GM19452 (cell line): ENCODE measurements at regions not wholly inside any gene's neighbourhood (a gene's known extent, or its start where the extent isn't known, plus 50 kb on each side); places are given as distances from the start of the nearest gene placed in this dataset.

Experiments
- ATAC-seq: cut with Tn5 transposase; IDR thresholded peaks from one replicate; pipeline ENCODE4 v1.9.1; 2021; ENCODE audit not compliant: unreplicated experiment

GRCh38 chr9:91039125-91039834 is 237.7 kb downstream of the SYK start:
- no peak for ATAC-seq

- ATAC-seq, result no peak
These were observed 238.2 kb downstream of the SYK start for GRCh38 chr9:91039835-91040140.

- ATAC-seq, result no peak
These were observed 239.0 kb downstream of the SYK start for GRCh38 chr9:91040371-91041215.

- no peak for ATAC-seq
These were observed 240.4 kb downstream of the SYK start for GRCh38 chr9:91042024-91042423.

GRCh38 chr9:91042541-91042940 is 240.9 kb downstream of the SYK start:
- ATAC-seq, result no peak

- no peak for ATAC-seq
These were observed 241.6 kb downstream of the SYK start for GRCh38 chr9:91043056-91043810.

GRCh38 chr9:91043811-91044175 is 242.2 kb downstream of the SYK start:
- no peak for ATAC-seq

- ATAC-seq, result no peak
These were observed 242.7 kb downstream of the SYK start for GRCh38 chr9:91044354-91044753.

GRCh38 chr9:91045041-91045440 is 243.4 kb downstream of the SYK start:
- ATAC-seq, result no peak

- ATAC-seq, result no peak
These were observed 245.9 kb downstream of the SYK start for GRCh38 chr9:91047529-91047928.

GRCh38 chr9:91047993-91048607 is 246.5 kb downstream of the SYK start:
- no peak for ATAC-seq

- no peak for ATAC-seq
These were observed 247.1 kb downstream of the SYK start for GRCh38 chr9:91048749-91049148.

GRCh38 chr9:91053824-91054223 is 252.2 kb downstream of the SYK start:
- ATAC-seq, result no peak

GRCh38 chr9:91055845-91056244 is 254.2 kb downstream of the SYK start:
- ATAC-seq, result no peak

GRCh38 chr9:91056486-91056885 is 254.9 kb downstream of the SYK start:
- no peak for ATAC-seq

- no peak for ATAC-seq
These were observed 255.3 kb downstream of the SYK start for GRCh38 chr9:91056917-91057316.

- ATAC-seq, result no peak
These were observed 258.1 kb downstream of the SYK start for GRCh38 chr9:91059713-91060112.

GRCh38 chr9:91060520-91061343 is 259.1 kb downstream of the SYK start:
- ATAC-seq, result no peak

- no peak for ATAC-seq
These were observed 259.9 kb downstream of the SYK start for GRCh38 chr9:91061506-91061905.

GRCh38 chr9:91062281-91062680 is 260.7 kb downstream of the SYK start:
- no peak for ATAC-seq

- ATAC-seq, result no peak
These were observed 261.9 kb downstream of the SYK start for GRCh38 chr9:91063471-91063870.
